22Rv1 (cell line): ENCODE measurements at regions not wholly inside any gene's neighbourhood (a gene's known extent, or its start where the extent isn't known, plus 50 kb on each side); places are given as distances from the start of the nearest gene placed in this dataset.

ENCODE experiments used
- CTCF ChIP-seq: fragments of 450-650 bp; IDR thresholded peaks from 2 replicates; pipeline ENCODE4 v1.5.1; 2017; ENCODE audit warnings: mild to moderate bottlenecking
- ZFX ChIP-seq: fragments of 450-650 bp; IDR thresholded peaks from 2 replicates; pipeline ENCODE4 v1.6.1; 2017; ENCODE audit warnings: antibody characterized with exemption, borderline replicate concordance

DNA sequence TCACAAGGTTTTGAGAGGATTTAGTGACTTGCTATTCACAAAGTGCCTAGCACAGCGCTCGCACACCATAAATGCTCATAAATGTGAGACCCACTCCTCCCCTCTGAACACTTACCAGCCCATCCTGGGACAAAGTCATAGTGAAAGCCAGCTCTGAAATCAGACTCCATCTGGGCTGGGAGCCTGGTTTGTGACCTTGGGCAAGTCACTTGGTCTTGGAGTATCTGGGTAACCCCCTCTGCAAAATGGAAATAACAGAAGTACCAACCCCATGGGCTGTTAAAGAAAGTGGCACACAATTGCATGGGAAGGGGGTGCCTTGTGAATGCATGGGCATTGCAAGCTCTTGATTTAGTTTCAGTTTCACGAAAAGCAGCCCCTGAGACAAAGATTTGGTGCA, 104.7 kb upstream of the CDH5 start:
- TF ChIP-seq CTCF (no peak), ZFX (no peak)
